HUES64 (cell line): ENCODE measurements at regions not wholly inside any gene's neighbourhood (a gene's known extent, or its start where the extent isn't known, plus 50 kb on each side); places are given as distances from the start of the nearest gene placed in this dataset.
"Not testable (repeated sequence)": the region's sequence is repeated elsewhere in the genome, so short reads cannot be mapped to it uniquely, and the experiment has no call there.

Source experiments
- H3K27ac ChIP-seq: 2 replicates; pipeline ENCODE4 v1.7.0; 2013; ENCODE audit warnings: low read depth, low read length, inconsistent platforms
- H3K27me3 ChIP-seq: 2 replicates; pipeline ENCODE4 v1.6.1; 2013; ENCODE audit warnings: mild to moderate bottlenecking, low read length; ENCODE audit not compliant: insufficient read depth
- H3K36me3 ChIP-seq: 2 replicates; pipeline ENCODE4 v1.6.1; 2013; ENCODE audit warnings: mild to moderate bottlenecking, low read length; ENCODE audit not compliant: insufficient read depth
- H3K4me1 ChIP-seq: 2 replicates; pipeline ENCODE4 v1.6.1; 2013; ENCODE audit warnings: mild to moderate bottlenecking, low read length, moderate library complexity; ENCODE audit not compliant: insufficient read depth
- H3K4me3 ChIP-seq: 2 replicates; pipeline ENCODE4 v1.5.1; 2013; ENCODE audit warnings: mild to moderate bottlenecking, low read length, moderate library complexity
- H3K9ac ChIP-seq: 2 replicates; pipeline ENCODE4 v1.6.1; 2013; ENCODE audit warnings: mild to moderate bottlenecking, low read depth, low read length
- H3K9me3 ChIP-seq: 2 replicates; pipeline ENCODE4 v1.6.1; 2013; ENCODE audit warnings: low read depth, low read length; ENCODE audit not compliant: insufficient read depth
- WGBS: fragments of 150-250, 120-280 bp; methylation state at CpG from one replicate; pipeline ENCODE4 v1.1.7; 2013; ENCODE audit warnings: missing lambda C conversion rate; 5-methylcytosine and 5-hydroxymethylcytosine counted together

GRCh38 chr2:36097022-36097421 lies 258.6 kb upstream of the CRIM1 start:
- Histone ChIP-seq H3K27me3 (no peaks in the 10 kb centered on the region), H3K36me3 (no peaks in the 10 kb centered on the region), H3K4me1 (no peaks in the 10 kb centered on the region), H3K27ac (no peak overlapping the region), H3K4me3 (no peak overlapping the region), H3K9ac (no peak overlapping the region), H3K9me3 (peaks cover 10% of the 10 kb centered on the region)
- WGBS, result 94% methylated on average over 3 of the region's 3 CpGs

DNA sequence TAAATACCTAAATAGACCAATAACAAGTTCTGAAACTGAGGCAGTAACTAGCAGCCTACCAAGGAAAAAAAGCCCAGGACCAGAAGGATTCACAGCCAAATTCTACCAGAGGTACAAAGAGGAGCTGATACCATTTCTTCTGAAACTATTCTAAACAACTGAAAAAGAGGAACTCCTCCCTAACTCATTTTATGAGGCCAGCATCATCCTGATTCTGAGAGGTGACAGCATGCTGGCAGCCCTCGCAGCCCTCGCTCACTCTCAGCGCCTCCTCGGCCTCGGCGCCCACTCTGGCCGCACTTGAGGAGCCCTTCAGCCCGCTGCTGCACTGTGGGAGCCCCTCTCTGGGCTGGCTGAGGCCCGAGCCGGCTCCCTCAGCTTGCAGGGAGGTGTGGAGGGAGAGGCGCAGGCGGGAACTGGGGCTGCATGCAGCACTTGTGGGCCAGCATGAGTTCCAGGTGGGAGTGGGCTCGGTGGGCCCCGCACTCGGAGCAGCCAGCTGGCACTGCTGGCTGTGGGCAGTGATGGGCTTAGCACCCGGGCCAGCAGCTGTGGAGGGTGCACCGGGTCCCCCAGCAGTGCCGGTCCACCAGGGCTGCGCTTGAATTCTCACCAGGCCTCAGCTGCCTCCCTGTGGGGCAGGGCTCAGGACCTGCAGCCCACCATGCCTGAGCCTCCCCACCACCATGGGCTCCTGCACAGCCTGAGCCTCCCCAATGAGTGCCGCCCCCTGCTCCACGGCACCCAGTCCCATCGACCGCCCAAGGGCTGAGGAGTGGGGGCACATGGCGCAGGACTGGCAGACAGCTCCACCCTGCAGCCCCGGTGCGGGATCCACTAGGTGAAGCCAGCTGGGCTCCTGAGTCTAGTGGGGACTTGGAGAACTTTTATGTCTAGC lies 263.5 kb upstream of the CRIM1 start:
- H3K9ac ChIP-seq, H3K27me3 ChIP-seq, H3K9me3 ChIP-seq, H3K4me3 ChIP-seq, H3K36me3 ChIP-seq, H3K4me1 ChIP-seq, H3K27ac ChIP-seq: not testable (repeated sequence)
- WGBS, result 93% methylated on average over 26 of the region's 26 CpGs

- no peak overlapping the region for H3K4me3 ChIP-seq
- H3K27me3 ChIP-seq, result no peaks in the 10 kb centered on the region
- H3K36me3 ChIP-seq, result no peaks in the 10 kb centered on the region
- WGBS, result 90% methylated on average over 4 of the region's 4 CpGs
- no peaks in the 10 kb centered on the region for H3K9me3 ChIP-seq
- no peak overlapping the region for H3K9ac ChIP-seq
- H3K4me1 ChIP-seq, result no peaks in the 10 kb centered on the region
- no peak overlapping the region for H3K27ac ChIP-seq
Measured at GRCh38 chr2:36088716-36089328, 266.8 kb upstream of the CRIM1 start.

- no peak overlapping the region for H3K27ac ChIP-seq
- 88% methylated on average over 3 of the region's 3 CpGs for WGBS
Measured at GRCh38 chr2:36087344-36087743, 268.2 kb upstream of the CRIM1 start.

GRCh38 chr2:36079793-36080192 lies 275.8 kb upstream of the CRIM1 start:
- 0 out of 2 replicates have a peak, but pooled peaks cover 3% of the 10 kb centered on the region for H3K4me1 ChIP-seq
- no peak overlapping the region for H3K4me3 ChIP-seq
- H3K36me3 ChIP-seq, result no peaks in the 10 kb centered on the region
- H3K27ac ChIP-seq, result no peak overlapping the region
- WGBS, result 92% methylated on average over 1 of the region's 1 CpG
- H3K27me3 ChIP-seq, result no peaks in the 10 kb centered on the region
- H3K9ac ChIP-seq, result no peak overlapping the region
- H3K9me3 ChIP-seq, result no peaks in the 10 kb centered on the region

More at GRCh38 chr2:36087344-36087743, 268.2 kb upstream of the CRIM1 start:
- Histone ChIP-seq H3K4me1 (no peaks in the 10 kb centered on the region), H3K4me3 (no peak overlapping the region), H3K9me3 (no peaks in the 10 kb centered on the region), H3K36me3 (no peaks in the 10 kb centered on the region), H3K9ac (no peak overlapping the region), H3K27me3 (no peaks in the 10 kb centered on the region)

DNA sequence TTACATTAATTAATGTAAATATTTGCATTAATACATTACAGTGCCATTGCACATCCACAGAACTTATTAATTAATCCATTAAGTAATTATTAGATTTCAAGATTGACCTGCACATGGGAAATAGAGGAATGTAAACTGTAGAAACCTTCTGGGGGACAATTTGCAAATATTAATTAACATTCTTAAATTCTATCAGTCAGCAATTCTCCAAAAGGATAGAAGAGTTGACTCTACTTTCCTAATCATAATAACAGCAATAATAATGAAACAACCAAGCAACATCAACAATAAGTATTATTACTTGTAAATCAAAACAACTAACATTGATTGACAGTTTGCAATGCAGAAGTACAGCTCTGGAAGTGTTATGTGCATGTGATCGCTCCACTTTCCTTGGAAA lies 281.6 kb upstream of the CRIM1 start:
- Histone ChIP-seq H3K9me3 (no peaks in the 10 kb centered on the region), H3K4me3 (no peak overlapping the region), H3K36me3 (no peaks in the 10 kb centered on the region), H3K4me1 (0 out of 2 replicates have a peak, but pooled peaks cover 3% of the 10 kb centered on the region), H3K27me3 (no peaks in the 10 kb centered on the region), H3K27ac (no peak overlapping the region), H3K9ac (no peak overlapping the region)
- WGBS, result 0% methylated on average over 1 of the region's 1 CpG

DNA sequence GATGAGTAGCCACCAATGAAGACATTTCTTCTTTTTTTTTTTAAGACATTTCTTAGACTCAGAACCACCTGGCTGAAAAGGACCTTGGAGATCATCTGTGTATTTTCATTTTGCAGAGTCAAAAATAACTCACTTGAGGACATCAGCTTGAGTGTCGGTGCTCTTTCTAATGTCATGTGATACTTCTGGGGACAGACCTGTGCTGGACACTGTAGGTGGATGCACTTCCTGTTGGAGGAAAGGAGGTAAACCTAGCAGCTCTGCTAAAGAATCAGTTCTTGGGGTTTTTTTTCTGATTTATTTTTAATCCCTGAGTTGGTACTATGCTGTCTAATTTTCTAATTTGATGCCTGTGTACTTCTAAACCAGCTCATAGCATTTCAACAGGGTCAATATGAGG lies 283.9 kb upstream of the CRIM1 start:
- 0 out of 2 replicates have a peak, but pooled peaks cover 2% of the 10 kb centered on the region for H3K4me1 ChIP-seq
- 93% methylated on average over 1 of the region's 1 CpG for WGBS
- no peaks in the 10 kb centered on the region for H3K27me3 ChIP-seq
- no peak overlapping the region for H3K9ac ChIP-seq
- H3K36me3 ChIP-seq, result no peaks in the 10 kb centered on the region
- no peak overlapping the region for H3K4me3 ChIP-seq
- no peaks in the 10 kb centered on the region for H3K9me3 ChIP-seq
- H3K27ac ChIP-seq, result no peak overlapping the region

- 100% methylated on average over 2 of the region's 3 CpGs for WGBS
- H3K27me3 ChIP-seq, result no peaks in the 10 kb centered on the region
- H3K4me3 ChIP-seq, result no peak overlapping the region
- no peaks in the 10 kb centered on the region for H3K4me1 ChIP-seq
- no peaks in the 10 kb centered on the region for H3K36me3 ChIP-seq
- no peak overlapping the region for H3K9ac ChIP-seq
- no peaks in the 10 kb centered on the region for H3K9me3 ChIP-seq
- no peak overlapping the region for H3K27ac ChIP-seq
Measured at GRCh38 chr2:36069074-36069473, 286.5 kb upstream of the CRIM1 start.

GRCh38 chr2:36068086-36068485 lies 287.5 kb upstream of the CRIM1 start:
- Histone ChIP-seq H3K9me3 (no peaks in the 10 kb centered on the region), H3K4me3 (no peak overlapping the region), H3K27me3 (no peaks in the 10 kb centered on the region), H3K4me1 (no peaks in the 10 kb centered on the region), H3K27ac (no peak overlapping the region), H3K36me3 (no peaks in the 10 kb centered on the region), H3K9ac (no peak overlapping the region)

- H3K9me3 ChIP-seq, result no peaks in the 10 kb centered on the region
- WGBS, result 95% methylated on average over 4 of the region's 4 CpGs
- no peak overlapping the region for H3K9ac ChIP-seq
- peaks cover 10% of the 10 kb centered on the region; the same call in 1 of the 2 replicates for H3K4me1 ChIP-seq
- no peaks in the 10 kb centered on the region for H3K36me3 ChIP-seq
- no peak overlapping the region for H3K4me3 ChIP-seq
- H3K27ac ChIP-seq, result no peak overlapping the region
- H3K27me3 ChIP-seq, result no peaks in the 10 kb centered on the region
Measured at GRCh38 chr2:36060133-36060532, 295.4 kb upstream of the CRIM1 start.

DNA sequence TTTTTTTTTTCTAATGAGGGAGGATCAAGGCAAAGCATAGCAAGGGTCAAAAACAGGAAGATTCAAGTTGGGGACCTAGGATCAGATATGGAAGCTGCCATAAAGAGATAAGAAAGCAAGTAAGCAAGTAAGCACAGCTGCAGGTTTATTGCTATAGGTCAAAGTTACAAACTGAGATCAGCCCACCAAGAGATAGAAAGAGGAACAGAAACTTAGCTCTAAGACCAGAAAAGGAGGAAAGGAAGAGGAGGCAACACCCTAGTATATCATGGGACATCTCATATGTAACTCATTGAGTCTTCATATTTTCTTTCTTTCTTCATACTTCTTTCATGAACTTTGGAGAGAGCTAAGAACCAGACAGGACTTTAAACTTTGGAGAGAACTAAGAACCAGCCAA lies 295.9 kb upstream of the CRIM1 start:
- H3K27me3 ChIP-seq, result no peaks in the 10 kb centered on the region
- no peak overlapping the region for H3K27ac ChIP-seq
- H3K4me1 ChIP-seq, result peaks cover 10% of the 10 kb centered on the region; the same call in 1 of the 2 replicates
- H3K4me3 ChIP-seq, result no peak overlapping the region
- no peaks in the 10 kb centered on the region for H3K9me3 ChIP-seq
- H3K36me3 ChIP-seq, result no peaks in the 10 kb centered on the region
- H3K9ac ChIP-seq, result no peak overlapping the region
